ENCODE measurements at regions not wholly inside any gene's neighbourhood (a gene's known extent, or its start where the extent isn't known, plus 50 kb on each side); places are given as distances from the start of the nearest gene placed in this dataset.

- no peak overlapping the region for H3K4me3 ChIP-seq
- no peak overlapping the region for H3K27ac ChIP-seq
- DNase-seq (ENCODE audit: low spot score in 2 of 2), result no peak
- 46 to 51% methylated on average over 4 of the region's 4 CpGs for WGBS, 2 donors
- no peaks in the 10 kb centered on the region for H3K9me3 ChIP-seq
- no peaks in the 10 kb centered on the region for H3K27me3 ChIP-seq
- H3K36me3 ChIP-seq, result no peaks in the 10 kb centered on the region
- no peak for TF ChIP-seq CTCF (IDR thresholded peaks at IDR 0.05)
- no peak for TF ChIP-seq POLR2A (IDR thresholded peaks at IDR 0.05)
- H3K4me1 ChIP-seq, result no peaks in the 10 kb centered on the region
Observed at GRCh38 chr18:33849731-33850130, 271.7 kb downstream of the ASXL3 start.

GRCh38 chr18:33844232-33844631 lies 266.2 kb downstream of the ASXL3 start:
- Histone ChIP-seq H3K4me1 (peaks cover 0 to 7% (median 0%) of the 10 kb centered on the region in 4 donors), H3K36me3 (no peaks in the 10 kb centered on the region), H3K27me3 (no peaks in the 10 kb centered on the region), H3K4me3 (no peak overlapping the region), H3K9me3 (no peaks in the 10 kb centered on the region), H3K27ac (no peak overlapping the region)
- 74 to 75% methylated on average over 3 of the region's 3 CpGs for WGBS, 2 donors
- no peak for DNase-seq (ENCODE audit: low spot score in 2 of 2)
- TF ChIP-seq EP300 (IDR thresholded peaks at IDR 0.05) (no peak), CTCF (IDR thresholded peaks at IDR 0.05) (no peak), POLR2A (IDR thresholded peaks at IDR 0.05) (no peak)

- Histone ChIP-seq H3K4me1 (peaks cover 0 to 7% (median 0%) of the 10 kb centered on the region in 4 donors), H3K4me3 (no peak overlapping the region), H3K36me3 (no peaks in the 10 kb centered on the region), H3K27me3 (no peaks in the 10 kb centered on the region), H3K9me3 (no peaks in the 10 kb centered on the region), H3K27ac (no peak overlapping the region)
- 80 to 87% methylated on average over 6 of the region's 6 CpGs for WGBS, 2 donors
- DNase-seq (ENCODE audit: low spot score in 2 of 2), result no peak
- TF ChIP-seq EP300 (IDR thresholded peaks at IDR 0.05) (no peak), POLR2A (IDR thresholded peaks at IDR 0.05) (no peak), CTCF (IDR thresholded peaks at IDR 0.05) (no peak)
Observed at GRCh38 chr18:33841221-33841967, 263.4 kb downstream of the ASXL3 start.

- WGBS, 2 donors, result 32% methylated on average over 2 of the region's 2 CpGs
Observed at GRCh38 chr18:33840212-33840593, 262.2 kb downstream of the ASXL3 start.

More at GRCh38 chr18:33840212-33840593, 262.2 kb downstream of the ASXL3 start:
- H3K9me3 ChIP-seq, result no peaks in the 10 kb centered on the region
- H3K36me3 ChIP-seq, result no peaks in the 10 kb centered on the region
- DNase-seq (ENCODE audit: low spot score in 2 of 2), result no peak
- no peak overlapping the region for H3K27ac ChIP-seq
- TF ChIP-seq CTCF (IDR thresholded peaks at IDR 0.05) (no peak), POLR2A (IDR thresholded peaks at IDR 0.05) (no peak), EP300 (IDR thresholded peaks at IDR 0.05) (no peak)
- H3K27me3 ChIP-seq, result no peaks in the 10 kb centered on the region
- H3K4me1 ChIP-seq, result peaks cover 0 to 7% (median 0%) of the 10 kb centered on the region in 4 donors
- no peak overlapping the region for H3K4me3 ChIP-seq

Data from tibial nerve (tissue), 4 donors.